IMR-90 (cell line): ENCODE measurements at regions not wholly inside any gene's neighbourhood (a gene's known extent, or its start where the extent isn't known, plus 50 kb on each side); places are given as distances from the start of the nearest gene placed in this dataset.

Experiments used
- ATAC-seq: fragments of 200-7000 bp; cut with Tn5 transposase; 2 replicates; pipeline ENCODE4 v1.9.1; 2020; ENCODE audit warnings: low read depth, mild to moderate bottlenecking, moderate library complexity
- BruUV-seq: library from RNA; stranded (reverse); fragments of 400-500 nt; replicated peaks from 2 replicates; lab custom pipeline; 2021; lab: Mats Ljungman, UMichigan
- CTCF ChIA-PET: fragments of 300-600 bp; formaldehyde crosslinking; extraction: SDS; loops from one replicate; lab custom pipeline; 2021; ENCODE audit warnings: antibody characterized with exemption; lab: Yijun Ruan, JAX
- POLR2A ChIA-PET: fragments of 300-600 bp; sonication (Branson Sonifier 250); formaldehyde crosslinking; loops from one replicate; lab custom pipeline; 2022; ENCODE audit warnings: antibody characterized with exemption; ENCODE audit not compliant: unreplicated experiment; lab: Charles Lee
- DNase-seq: peaks from one replicate; pipeline ENCODE4 v3.0.0; 2013
- H2AFZ ChIP-seq: replicated peaks from 2 replicates; pipeline ENCODE3; 2013; ENCODE audit warnings: low read length, mild to moderate bottlenecking; ENCODE audit not compliant: poor library complexity
- H2AK5ac ChIP-seq: 2 replicates; pipeline ENCODE4 v1.6.1; 2013; ENCODE audit warnings: low read depth, low read length, inconsistent platforms
- H2AK9ac ChIP-seq: replicated peaks from 2 replicates; pipeline ENCODE3; 2013; ENCODE audit warnings: mild to moderate bottlenecking, low read depth, low read length, moderate library complexity; ENCODE audit not compliant: poor library complexity
- H2BK120ac ChIP-seq: 2 replicates; pipeline ENCODE4 v1.6.1; 2013; ENCODE audit warnings: low read depth, low read length, inconsistent platforms
- H2BK15ac ChIP-seq: 3 replicates; pipeline ENCODE4 v1.6.1; 2013; ENCODE audit warnings: low read depth, low read length, inconsistent platforms
- H2BK20ac ChIP-seq: 2 replicates; pipeline ENCODE4 v1.6.1; 2013; ENCODE audit warnings: low read depth, mild to moderate bottlenecking, inconsistent platforms, low read length, moderate library complexity
- H2BK5ac ChIP-seq: 2 replicates; pipeline ENCODE4 v1.6.1; 2013; ENCODE audit warnings: mild to moderate bottlenecking, low read depth, low read length, inconsistent platforms; ENCODE audit not compliant: poor library complexity, severe bottlenecking
- H3K14ac ChIP-seq: replicated peaks from 2 replicates; pipeline ENCODE4 v1.6.1; 2013; ENCODE audit warnings: low read depth, low read length, inconsistent platforms
- H3K18ac ChIP-seq: 2 replicates; pipeline ENCODE4 v1.6.1; 2013; ENCODE audit warnings: low read depth, low read length, control low read depth
- H3K23ac ChIP-seq: 2 replicates; pipeline ENCODE4 v1.6.1; 2013; ENCODE audit warnings: low read depth, low read length, inconsistent platforms
- H3K27ac ChIP-seq: 2 replicates; pipeline ENCODE4 v1.5.1; 2013; ENCODE audit warnings: mild to moderate bottlenecking, control low read depth, low read length; ENCODE audit not compliant: insufficient read depth
- H3K27me3 ChIP-seq: 2 replicates; pipeline ENCODE4 v1.6.1; 2013; ENCODE audit warnings: low read length; ENCODE audit not compliant: control insufficient read depth, insufficient read depth
- H3K36me3 ChIP-seq: 2 replicates; pipeline ENCODE4 v1.6.1; 2013; ENCODE audit warnings: low read length, mixed read lengths; ENCODE audit not compliant: control insufficient read depth, insufficient read depth
- H3K4ac ChIP-seq: 2 replicates; pipeline ENCODE4 v1.6.1; 2013; ENCODE audit warnings: low read depth, low read length, inconsistent platforms
- H3K4me1 ChIP-seq: 2 replicates; pipeline ENCODE4 v1.6.1; 2013; ENCODE audit warnings: low read length, mixed read lengths; ENCODE audit not compliant: control insufficient read depth, insufficient read depth
- H3K4me2 ChIP-seq: 2 replicates; pipeline ENCODE4 v1.6.1; 2013; ENCODE audit warnings: low read depth, mild to moderate bottlenecking, control low read depth, low read length, moderate library complexity
- H3K4me3 ChIP-seq: 2 replicates; pipeline ENCODE4 v1.5.1; 2013; ENCODE audit warnings: low read depth, mild to moderate bottlenecking, control low read depth, low read length, moderate library complexity; ENCODE audit not compliant: insufficient read depth
- H3K56ac ChIP-seq: 2 replicates; pipeline ENCODE4 v1.6.1; 2013; ENCODE audit warnings: low read length, inconsistent platforms; ENCODE audit not compliant: insufficient read depth; ENCODE audit errors: extremely low read depth
- H3K79me1 ChIP-seq, 2 experiments: 2 replicates each; pipeline ENCODE4 v1.6.1; 2013; ENCODE audit warnings: low read length in 2 of 2, inconsistent platforms in 1 of 2, low read depth in 1 of 2
- H3K9ac ChIP-seq: 2 replicates; pipeline ENCODE4 v1.6.1; 2013; ENCODE audit warnings: low read depth, low read length, control low read depth
- H3K9me1 ChIP-seq: 2 replicates; pipeline ENCODE4 v1.6.1; 2013; ENCODE audit warnings: low read length, inconsistent platforms; ENCODE audit not compliant: insufficient read depth
- H3K9me3 ChIP-seq: 2 replicates; pipeline ENCODE4 v1.6.1; 2013; ENCODE audit warnings: low read length; ENCODE audit not compliant: control insufficient read depth, insufficient read depth
- H4K20me1 ChIP-seq: 2 replicates; pipeline ENCODE4 v1.6.1; 2013; ENCODE audit warnings: low read length, inconsistent platforms; ENCODE audit not compliant: insufficient read depth
- H4K5ac ChIP-seq: 2 replicates; pipeline ENCODE4 v1.6.1; 2013; ENCODE audit warnings: mild to moderate bottlenecking, low read depth, low read length, control low read depth
- H4K8ac ChIP-seq, 2 experiments: 2 replicates each; pipeline ENCODE4 v1.6.1; 2013; ENCODE audit warnings: low read depth in 2 of 2, low read length in 2 of 2, control low read depth in 1 of 2, inconsistent platforms in 1 of 2
- H4K91ac ChIP-seq: 2 replicates; pipeline ENCODE4 v1.6.1; 2013; ENCODE audit warnings: low read depth, low read length, inconsistent platforms; ENCODE audit not compliant: insufficient read depth
- NFE2L2 ChIP-seq: fragments of 150-350 bp; IDR thresholded peaks from 2 replicates; pipeline ENCODE4 v1.6.1; 2016; ENCODE audit warnings: low read depth, mild to moderate bottlenecking, low read length
- RCOR1 ChIP-seq: IDR thresholded peaks from 2 replicates; pipeline ENCODE4 v1.6.1; 2012; ENCODE audit warnings: mild to moderate bottlenecking, low read length, improper control_type of control experiment; ENCODE audit not compliant: insufficient replicate concordance
- WGBS, 2 experiments: methylation state at CpG; one replicate each; pipeline versions ENCODE4 v1.1.5 to v1.1.7; 2013; ENCODE audit warnings: missing lambda C conversion rate in 2 of 2; ENCODE audit not compliant: insufficient read length in 1 of 2; ENCODE audit errors: extremely low coverage in 2 of 2; 5-methylcytosine and 5-hydroxymethylcytosine counted together
- dilution Hi-C: fragments of 300-500 bp; cut with HindIII; formaldehyde crosslinking; loops from one replicate; pipeline ENCODE4 v1.14.3; 2018; ENCODE audit warnings: low sequenced_read_pairs; ENCODE audit not compliant: unreplicated experiment
- in situ Hi-C: fragments of 300-500 bp; cut with MboI; formaldehyde crosslinking; loops from 3 replicates; pipeline ENCODE4 v1.14.3; 2019; ENCODE audit warnings: low sequenced_read_pairs, inconsistent platforms, mixed read lengths
- intact Hi-C: fragments of 100-400 bp; cut with micrococcal nuclease; formaldehyde crosslinking; loops from 2 replicates; pipeline ENCODE4 v1.10.0; 2022
- TF ChIP-seq, protein P1 (sequence below): fragments of 150-350 bp; IDR thresholded peaks from 2 replicates; pipeline ENCODE4 v1.6.1; 2016; ENCODE audit warnings: low read depth, mild to moderate bottlenecking, low read length, moderate library complexity, borderline replicate concordance

DNA sequence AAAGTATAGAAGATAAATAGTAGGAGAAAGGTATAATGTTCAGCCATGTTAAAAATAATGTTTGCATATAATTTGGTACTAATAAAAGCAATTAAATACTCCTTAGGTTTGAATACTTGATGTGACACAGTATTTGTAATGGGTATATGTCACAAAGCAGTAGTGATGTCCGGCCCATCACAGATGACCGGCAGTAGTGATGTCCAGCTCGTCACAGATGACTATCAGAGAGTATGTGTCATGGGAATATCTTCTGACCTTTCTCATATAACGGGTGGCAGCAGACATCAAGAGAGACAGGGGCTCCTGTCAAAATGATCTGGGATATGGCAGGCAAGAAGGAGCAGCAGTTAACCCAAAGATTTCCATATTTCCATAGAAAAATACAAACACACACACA, 477.4 kb upstream of the KLF6 start:
- Histone ChIP-seq H3K23ac (no peak overlapping the region), H4K8ac (no peak overlapping the region), H2AFZ (no peak overlapping the region), H2BK120ac (no peak overlapping the region), H3K4me3 (no peak overlapping the region), H3K4ac (no peak overlapping the region), H2AK5ac (peak overlapping the region; percentile 63), H4K91ac (no peak overlapping the region), H3K27ac (no peak overlapping the region), H3K36me3 (no peaks in the 10 kb centered on the region), H3K9ac (no peak overlapping the region), H3K9me3 (no peaks in the 10 kb centered on the region), H3K56ac (no peak overlapping the region), H2BK15ac (no peak overlapping the region), H2AK9ac (no peak overlapping the region), H3K4me1 (peaks cover 15% of the 10 kb centered on the region), H3K4me2 (no peak overlapping the region), H2BK20ac (no peak overlapping the region), H3K9me1 (peaks cover 10% of the 10 kb centered on the region), H4K5ac (no peak overlapping the region), H4K20me1 (no peaks in the 10 kb centered on the region), H3K27me3 (no peaks in the 10 kb centered on the region), H3K18ac (no peak overlapping the region), H2BK5ac (no peak overlapping the region), H3K79me1 (peaks cover 0 to 3% of the 10 kb centered on the region in 2 experiments; a peak in 1 of 4 replicates), H3K14ac (no peak overlapping the region)
- dilution Hi-C loops = no loop called here
- ChIA-PET POLR2A (no interaction called here), CTCF (interaction anchor here (0.5 kb wide), 1 partner anchor 93 kb away, joined by 7 read pairs; no protein-coding TSS in a partner anchor)
- intact Hi-C loops = no loop called here
- no peak for ATAC-seq
- TF ChIP-seq NFE2L2 = no peak
- no peak for TF ChIP-seq RCOR1
- TF ChIP-seq, protein P1, sequence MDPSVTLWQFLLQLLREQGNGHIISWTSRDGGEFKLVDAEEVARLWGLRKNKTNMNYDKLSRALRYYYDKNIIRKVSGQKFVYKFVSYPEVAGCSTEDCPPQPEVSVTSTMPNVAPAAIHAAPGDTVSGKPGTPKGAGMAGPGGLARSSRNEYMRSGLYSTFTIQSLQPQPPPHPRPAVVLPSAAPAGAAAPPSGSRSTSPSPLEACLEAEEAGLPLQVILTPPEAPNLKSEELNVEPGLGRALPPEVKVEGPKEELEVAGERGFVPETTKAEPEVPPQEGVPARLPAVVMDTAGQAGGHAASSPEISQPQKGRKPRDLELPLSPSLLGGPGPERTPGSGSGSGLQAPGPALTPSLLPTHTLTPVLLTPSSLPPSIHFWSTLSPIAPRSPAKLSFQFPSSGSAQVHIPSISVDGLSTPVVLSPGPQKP = no peak
- BruUV-seq = no TSS peak
- in situ Hi-C loops = loop anchor here (25.0 kb wide), 1 partner anchor 500 kb away; no protein-coding TSS in a partner anchor
- DNase-seq = no peak
- no CpG with 5 or more reads among the region's 4 CpGs for WGBS, 2 experiments
